ENCODE measurements at regions not wholly inside any gene's neighbourhood (a gene's known extent, or its start where the extent isn't known, plus 50 kb on each side); places are given as distances from the start of the nearest gene placed in this dataset.
"Not testable (repeated sequence)": the region's sequence is repeated elsewhere in the genome, so short reads cannot be mapped to it uniquely, and the experiment has no call there.

DNA sequence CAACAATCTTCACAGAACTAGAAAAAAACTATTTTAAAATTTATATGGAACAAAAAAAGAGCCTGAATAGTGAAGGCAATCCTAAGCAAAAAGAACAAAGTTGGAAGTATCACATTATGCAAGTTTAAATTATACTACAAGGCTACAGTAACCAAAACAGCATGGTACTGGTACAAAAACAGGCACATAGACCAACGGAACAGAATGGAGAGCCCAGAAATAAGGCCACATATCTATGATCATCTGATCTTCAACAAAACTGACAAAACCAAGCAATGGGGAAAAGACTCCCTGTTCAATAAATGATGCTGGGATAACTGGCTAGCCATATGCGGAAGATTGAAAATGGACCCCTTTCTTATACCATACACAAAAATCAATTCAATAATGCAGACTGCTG, 74.4 kb upstream of the RTN4 start:
- not testable (repeated sequence) for DNase-seq (ENCODE audit: low spot score)

DNA sequence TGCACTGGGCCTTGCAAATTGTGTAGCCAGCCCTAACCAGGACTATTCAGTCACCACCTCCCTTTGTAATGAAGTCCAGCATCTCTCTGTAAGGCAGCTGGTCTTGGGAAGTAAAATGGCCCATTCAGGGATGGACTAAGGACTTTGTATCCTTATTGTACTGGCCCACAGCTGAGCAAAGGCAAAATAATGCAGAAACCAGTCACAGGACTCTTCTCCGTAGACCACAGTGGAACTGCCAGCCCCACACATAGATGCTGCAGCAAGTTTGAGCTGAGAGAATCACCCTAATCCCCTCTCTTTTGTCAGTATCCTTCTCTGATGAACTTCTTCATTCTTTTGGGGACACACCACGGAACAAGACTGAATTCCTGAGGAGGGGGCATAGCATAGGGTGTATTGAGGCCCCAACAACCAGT, 73.6 kb upstream of the RTN4 start:
- DNase-seq (ENCODE audit: low spot score): no peak

DNA sequence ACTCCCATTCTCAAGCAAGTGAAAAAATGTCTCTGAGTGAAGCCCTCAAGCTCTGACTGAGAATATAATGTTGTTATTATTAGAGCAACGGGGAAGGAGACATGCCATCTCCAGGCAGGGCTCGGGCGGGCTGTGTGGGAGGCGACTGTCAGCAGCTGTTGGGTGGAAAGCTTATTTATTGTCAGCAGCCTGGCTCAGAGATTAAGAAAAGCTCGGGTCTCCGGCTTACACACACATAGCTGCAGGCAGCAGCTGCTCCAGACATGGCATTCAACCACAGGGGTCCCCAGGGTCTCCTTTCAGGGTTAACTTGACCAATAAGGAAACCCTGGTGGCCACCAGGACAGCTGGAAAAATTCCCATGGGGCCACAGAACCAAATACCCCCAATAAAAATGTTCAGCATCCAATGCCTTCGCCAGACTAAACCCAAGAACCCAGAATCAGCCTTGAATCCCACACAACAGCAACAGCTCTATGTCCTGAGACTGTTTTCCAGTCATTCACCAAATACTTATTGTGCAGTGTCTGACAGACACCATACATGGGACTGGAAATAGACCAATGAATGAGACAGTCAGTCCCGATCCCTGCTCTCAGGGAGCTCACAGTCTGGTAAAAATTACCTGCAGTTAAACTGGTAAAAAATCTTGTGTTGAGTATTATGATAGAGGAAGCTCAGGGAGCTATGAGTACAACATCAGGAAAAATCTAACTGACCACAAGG, 70.5 kb upstream of the RTN4 start:
- peak; percentile 62 for DNase-seq (ENCODE audit: low spot score)

DNA sequence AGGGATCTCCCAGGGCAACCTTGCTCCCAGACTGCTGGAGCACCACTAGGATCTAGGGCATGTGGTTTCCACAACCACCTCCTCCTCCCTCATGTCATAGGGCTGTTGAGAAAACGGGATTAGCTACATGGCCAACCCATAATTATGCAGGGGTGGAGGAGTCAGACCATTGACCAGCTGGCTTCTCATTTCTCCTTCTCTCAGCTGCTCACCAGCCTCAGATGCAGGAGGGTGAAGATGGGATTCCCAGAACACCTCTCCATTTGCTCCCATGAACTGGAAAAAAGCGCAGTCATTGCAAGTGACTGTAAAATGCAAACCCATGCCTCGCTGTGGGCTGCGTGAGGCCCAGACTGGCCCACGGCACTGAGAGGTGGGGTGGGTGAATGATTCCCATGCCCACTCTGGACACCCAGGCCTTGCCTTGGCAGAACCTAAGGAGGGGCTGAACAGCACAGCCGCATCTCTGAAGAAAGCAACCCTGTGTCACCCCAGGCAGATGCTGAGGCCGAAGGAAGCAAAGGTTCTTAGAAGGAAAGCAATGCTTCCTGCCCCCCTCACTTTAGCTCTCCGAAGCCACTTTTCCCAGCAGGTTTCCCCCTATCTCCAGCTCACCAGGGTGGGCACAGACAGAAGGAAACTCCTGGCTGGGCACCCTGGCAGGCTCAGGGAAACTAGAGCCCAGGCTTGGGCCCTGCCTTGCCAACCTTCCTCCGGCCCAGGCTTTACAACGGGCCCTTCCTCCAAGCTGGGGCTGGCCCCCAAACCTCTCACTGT, 69.6 kb upstream of the RTN4 start:
- no peak for DNase-seq (ENCODE audit: low spot score)

DNA sequence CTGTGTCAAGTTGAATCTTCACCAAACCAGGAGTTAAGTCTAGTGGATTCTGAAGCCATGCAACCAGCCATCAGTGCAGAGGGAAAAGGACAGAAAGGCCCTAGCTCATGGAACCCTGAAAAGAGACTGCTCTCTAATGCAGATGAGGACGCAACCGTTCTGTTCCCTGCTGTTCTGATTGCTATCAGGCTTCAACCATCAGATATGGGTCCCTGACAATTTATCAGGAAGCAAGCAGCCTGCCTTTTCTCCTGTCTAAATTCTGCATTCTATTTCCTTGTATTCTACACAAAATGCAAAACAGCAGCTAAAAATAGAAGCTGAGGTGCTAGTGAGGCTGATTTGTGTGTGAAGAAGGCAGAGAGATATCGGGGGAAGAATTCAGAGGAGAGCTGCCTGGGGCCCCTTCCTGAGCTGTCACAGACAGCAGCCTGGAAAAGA, 68.4 kb upstream of the RTN4 start:
- DNase-seq (ENCODE audit: low spot score): no peak

DNA sequence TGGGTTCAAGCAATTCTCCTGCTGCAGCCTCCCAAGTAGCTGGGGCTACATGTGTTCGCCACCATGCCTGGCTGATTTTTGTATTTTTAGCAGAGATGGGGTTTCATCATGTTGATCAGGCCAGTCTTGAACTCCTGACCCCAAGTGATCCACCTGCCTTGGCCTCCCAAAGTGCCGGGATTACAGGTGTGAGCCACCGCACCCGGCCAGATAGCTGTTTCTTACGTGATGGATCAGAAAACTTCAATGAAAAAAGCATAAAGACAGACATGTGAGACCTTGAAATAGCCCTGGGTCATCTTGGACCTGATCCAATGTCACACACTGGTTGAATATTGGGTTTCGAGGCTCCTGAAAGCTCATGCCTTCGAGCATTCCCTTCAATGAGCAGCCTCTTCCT, 66.7 kb upstream of the RTN4 start:
- DNase-seq (ENCODE audit: low spot score): no peak

DNA sequence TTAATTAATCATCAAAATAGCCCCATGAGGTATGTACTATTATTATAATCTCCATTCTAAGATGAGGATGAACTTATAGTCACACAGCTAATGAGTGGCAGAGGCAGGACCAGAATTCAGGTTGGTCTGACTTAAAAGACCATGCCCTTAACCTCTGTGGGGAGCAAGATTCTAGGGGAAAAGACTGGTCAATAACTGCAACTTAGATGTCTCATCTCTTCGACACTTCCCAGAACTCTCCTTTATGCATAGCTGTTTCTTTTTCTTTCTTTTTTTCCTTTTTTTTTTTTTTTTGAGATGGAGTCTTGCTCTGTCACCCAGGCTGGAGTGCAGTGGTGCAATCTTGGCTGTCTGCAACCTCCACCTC, 66.3 kb upstream of the RTN4 start:
- no peak for DNase-seq (ENCODE audit: low spot score)

DNA sequence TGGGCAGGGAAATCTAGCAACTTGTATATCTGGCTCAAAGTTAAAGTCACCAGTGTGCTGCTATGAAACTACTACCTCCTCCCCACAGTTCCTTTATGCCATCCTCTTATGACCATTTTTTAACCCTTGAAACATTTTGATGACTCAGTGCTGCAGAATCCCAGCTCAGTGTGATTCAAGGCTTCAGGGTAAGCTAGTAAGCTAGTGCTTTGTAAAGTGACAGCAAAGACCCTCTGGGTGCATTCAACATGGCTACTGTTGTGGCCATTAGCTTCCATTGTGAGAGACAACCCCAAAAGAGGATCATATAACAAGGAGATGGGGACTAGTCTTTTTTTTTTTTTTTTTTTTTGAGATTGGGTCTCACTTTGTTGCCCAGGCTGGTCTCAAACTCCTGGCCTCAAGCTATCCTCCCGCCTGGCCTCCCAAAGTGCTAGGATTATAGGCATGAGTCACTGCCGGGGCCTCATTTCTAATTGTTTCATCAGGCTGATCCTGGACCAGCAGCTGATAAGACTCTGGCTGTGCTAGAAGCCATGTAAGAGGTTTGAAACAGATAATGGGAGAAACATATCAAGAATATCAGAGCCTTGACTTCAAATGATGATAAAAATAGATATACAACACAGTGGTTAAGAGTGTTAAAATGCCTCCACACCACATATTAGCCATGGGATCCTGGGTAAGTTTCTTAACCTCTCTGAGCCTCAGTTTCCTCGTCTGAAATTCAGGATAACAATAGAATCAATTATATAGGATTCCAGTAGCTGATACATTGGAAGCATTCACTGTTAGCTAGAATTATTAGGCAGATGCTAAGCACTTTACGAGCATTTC, 65.7 kb upstream of the RTN4 start:
- no peak for DNase-seq (ENCODE audit: low spot score)

DNA sequence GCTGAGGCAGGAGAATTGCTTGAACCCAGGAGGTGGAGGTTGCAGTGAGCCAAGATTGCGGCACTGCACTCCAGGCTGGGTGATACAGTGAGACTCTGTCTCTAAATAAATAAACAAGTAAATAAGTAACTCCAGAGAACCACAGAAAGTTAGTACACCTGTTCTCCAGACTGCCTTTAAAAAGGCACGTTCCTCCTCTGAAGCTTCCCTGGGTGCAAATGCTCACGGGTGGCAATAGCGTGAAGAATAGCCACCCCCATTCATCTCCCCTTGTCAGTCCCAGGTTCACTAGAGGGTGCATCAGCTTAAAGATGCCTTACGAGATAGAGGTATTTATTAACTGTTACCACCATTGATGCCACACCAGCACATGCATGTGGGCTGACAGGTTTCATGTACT, 64.3 kb upstream of the RTN4 start:
- no peak for DNase-seq (ENCODE audit: low spot score)

DNA sequence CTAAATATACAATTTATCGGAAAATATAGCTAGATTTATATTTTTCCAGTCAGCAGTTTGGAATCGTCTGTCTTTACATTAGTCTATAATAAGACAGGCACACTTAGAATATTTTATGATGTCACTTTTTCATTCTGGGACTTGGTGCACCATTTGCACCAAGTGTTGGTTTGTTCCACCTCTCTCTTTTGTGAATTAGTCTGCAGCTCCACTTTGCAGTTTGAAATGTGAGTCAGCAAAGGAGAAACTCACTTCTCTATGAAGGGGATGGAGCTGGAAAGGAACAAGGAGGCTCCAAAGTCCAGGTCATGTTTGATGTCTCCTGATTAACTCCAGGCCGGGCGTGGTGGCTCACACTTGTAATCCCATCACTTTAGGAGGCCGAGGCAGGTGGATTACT, 63.8 kb upstream of the RTN4 start:
- DNase-seq (ENCODE audit: low spot score): no peak

DNA sequence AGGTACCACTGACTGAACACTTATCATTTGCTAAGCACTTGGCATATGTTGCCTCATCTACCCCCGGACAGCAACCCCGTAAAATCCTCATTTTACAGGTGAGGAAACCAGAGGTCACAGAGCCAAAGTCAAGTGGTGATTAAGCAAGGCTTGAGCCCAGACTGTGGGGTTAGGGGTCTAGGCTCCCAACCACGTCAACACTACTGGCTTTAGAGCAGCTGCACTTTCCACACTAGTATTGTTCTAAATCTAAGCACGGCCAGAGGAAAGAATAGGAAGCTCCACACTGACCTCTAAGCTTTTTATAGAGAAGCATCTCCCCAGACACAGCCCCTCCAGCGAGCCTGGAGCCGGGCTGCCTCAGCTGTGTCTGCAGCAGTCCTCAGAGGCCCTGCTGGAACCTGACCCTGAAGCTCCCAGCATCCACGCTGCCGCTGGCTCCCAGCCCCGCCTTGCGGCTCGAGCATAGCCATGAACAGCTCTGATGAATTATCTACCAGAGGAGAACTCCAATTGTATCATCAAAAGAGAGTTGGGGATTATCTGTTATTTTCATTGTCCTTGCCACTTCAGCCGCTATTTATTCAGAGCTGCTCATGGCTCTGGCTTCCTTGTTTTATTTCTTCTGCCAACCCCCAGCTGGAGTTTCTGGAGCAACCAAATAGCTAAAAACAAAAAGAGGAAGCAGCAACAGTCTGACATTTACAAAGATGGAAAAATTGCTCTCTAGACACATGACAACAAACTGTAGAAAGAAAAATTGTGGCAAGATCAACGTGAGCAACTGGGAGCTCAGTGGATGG, 62.2 kb upstream of the RTN4 start:
- DNase-seq (ENCODE audit: low spot score): no peak

DNA sequence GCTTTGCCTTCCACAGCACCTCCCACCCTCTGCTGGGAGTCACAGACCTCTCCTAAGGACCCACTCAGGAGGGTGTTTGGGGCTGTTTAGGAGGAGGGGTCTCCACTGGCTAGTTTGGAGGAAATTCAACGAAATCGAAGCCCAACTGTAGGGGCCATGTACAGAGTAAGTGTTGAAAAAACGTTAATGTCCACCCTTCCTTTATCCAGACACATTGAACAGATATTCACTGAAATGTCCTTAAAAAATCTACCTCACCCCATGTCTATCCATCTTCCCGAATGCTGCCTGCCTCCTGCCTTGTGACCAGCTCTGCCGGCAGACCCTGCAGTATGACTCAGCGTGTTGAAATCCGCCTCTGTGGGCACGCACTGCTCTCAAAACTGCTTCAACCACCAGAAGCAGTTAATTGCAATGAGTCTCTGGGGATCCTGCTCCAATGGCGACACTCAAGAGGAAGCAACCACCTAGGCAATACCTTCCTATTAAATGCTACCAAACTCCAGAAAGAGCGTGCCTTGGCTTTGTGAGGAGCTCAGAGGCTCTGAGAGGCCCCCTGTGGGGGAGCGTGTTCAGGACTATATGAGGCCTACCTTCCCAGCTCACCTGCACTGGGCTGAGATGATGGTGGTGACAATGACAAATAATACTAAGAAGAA, 61.4 kb upstream of the RTN4 start:
- DNase-seq (ENCODE audit: low spot score): peak; percentile 50

DNA sequence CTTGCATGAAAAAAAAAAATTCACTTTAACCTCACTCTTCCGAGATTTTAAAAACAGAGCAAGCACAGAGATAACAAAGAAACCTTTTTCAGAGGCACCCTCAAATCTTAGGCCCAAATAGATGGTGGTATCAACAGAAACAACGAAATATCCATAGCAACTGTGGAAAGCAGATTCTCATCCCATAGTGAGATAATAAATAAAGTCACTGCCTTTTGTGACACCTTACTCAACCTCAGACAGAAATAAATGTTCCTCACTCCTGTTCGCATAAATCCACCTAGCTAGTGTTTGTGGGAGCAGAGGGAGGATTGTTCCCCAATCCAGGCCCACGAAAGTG, 60.9 kb upstream of the RTN4 start:
- no peak for DNase-seq (ENCODE audit: low spot score)

DNA sequence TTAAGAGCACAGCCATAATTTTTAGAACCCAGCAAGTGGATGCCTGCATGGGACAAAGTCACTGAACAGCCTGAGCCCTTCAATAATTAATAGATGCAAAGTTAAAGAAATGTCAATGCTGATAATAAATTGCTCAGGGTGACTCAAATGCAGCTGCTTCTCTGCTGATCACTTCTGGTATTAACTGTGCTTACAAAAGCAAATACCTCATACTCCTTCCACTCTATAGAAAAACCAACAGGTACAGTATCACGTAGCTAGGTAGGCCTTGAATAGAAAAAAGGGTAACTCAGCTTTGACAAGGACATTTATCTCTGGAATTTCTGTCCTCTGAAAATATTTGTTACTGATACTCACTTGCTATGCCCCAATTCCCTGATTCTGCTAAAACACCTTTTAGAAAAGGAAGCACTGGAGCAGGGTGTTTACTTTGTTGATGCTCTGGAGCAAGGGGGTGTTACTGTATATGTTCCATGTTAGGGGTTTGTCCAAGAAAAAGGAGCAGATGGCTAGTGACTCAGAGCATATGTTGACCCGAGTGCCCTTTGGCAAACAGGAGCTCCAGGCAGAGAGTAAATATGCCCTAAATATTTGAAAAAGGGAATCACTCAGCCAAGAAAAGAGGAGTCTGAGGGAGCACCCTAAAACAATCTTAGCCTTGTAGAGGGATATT, 59.1 kb upstream of the RTN4 start:
- no peak for DNase-seq (ENCODE audit: low spot score)

DNA sequence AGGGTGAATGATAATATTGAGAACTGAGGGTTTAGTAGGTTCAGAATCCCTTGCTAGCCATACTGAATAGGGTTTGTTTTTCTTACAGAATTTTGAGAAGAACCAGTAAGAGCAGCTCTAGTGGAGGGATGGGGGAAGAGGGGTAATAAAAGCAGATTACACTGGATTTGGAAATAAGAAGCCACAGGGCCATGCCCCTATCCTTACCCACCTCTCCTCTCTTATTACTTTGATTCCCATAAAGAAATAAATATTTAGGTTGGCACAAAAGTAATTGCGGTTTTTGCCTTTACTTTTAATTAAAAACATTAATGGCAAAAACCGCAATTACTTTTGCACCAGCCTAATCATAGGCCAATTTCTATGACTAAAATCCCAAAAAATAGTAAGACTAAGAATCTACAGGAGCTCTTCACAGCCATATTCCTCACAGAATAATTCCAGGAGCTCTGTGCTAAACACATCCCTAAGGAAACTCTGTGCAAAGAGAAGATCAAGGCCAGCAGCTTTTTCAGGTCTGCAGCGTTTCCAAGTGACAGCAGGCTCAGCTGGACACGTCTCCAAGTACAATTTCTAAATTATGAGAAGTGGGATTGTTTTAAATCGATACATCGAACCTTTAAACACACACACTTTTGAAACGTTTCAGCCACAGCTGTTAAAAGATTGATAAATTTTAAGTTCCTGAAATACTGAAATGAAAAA, 58.4 kb upstream of the RTN4 start:
- DNase-seq (ENCODE audit: low spot score): no peak

DNA sequence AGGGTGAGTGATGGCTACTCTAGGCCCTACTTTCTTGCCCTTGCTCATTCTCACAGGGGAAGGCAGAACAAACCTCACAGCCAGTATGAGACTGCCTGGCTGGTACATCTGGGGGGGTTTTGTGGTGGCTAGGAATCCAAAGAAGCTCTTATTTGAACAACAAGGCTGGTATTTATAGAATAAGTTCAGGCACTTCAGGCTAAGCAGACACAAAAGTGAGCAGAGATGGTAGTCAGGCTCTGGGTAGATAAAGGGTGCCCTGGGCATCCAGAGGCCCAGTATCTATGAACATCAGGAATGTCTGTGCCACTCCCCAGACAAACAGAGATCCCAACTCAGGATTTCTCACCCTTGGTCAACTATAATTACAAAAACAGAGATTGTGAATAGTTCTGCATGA, 57.2 kb upstream of the RTN4 start:
- no peak for DNase-seq (ENCODE audit: low spot score)

DNA sequence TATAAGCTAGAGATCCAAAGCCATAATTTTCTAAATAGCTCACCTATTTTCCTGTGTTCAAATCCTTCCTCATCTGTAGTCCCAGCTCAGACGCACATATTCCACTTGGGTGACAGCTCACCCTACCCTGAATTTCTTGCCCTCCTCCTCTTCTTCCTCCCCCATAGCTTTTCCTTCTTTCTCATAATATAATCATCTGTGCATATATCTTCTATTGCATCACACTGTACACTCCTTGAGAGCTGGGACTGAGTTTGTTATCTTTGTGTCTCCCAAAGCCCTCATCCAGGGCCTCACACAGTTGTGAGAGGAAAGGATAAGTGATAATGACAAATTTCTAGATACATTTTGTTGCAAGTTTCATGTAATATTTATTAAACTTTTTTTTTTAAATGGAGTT, 55.9 kb upstream of the RTN4 start:
- no peak for DNase-seq (ENCODE audit: low spot score)

DNA sequence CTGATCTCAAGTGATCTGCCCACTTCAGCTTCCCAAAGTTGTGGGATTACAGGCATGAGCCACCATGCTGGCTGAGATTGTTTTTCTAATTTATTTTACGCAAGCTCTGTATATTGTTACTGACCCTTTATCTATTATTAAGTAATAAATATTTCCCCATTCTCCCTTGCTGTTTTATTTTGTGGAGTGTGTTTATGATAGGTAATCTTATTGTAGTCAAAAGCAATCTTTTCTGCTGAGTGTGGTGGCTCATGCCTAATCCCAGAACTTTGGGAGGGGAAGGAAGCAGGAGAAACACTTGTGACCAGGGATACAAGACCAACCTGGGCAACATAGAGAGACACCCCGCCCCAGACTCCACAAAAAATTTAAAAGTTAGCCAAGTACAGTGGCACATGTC, 55.2 kb upstream of the RTN4 start:
- DNase-seq (ENCODE audit: low spot score): no peak

DNA sequence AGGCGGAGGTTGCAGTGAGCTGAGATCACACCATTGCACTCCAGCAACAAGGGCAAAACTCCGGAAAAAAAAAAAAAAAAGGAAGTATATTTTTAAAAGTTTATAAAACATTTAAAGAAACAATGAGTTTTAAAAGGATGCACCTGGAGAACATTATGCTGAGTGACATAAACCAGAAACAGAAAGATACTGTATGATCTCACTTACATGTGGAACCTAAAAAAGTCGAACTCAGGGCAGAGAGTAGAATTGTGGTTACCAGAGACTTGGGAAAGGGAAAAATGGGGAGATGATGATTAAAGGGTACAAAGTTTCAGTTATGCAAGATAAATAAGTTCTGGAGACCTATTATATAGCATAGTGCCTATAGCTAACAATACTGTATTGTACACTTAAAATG, 52.8 kb upstream of the RTN4 start:
- DNase-seq (ENCODE audit: low spot score): no peak

DNA sequence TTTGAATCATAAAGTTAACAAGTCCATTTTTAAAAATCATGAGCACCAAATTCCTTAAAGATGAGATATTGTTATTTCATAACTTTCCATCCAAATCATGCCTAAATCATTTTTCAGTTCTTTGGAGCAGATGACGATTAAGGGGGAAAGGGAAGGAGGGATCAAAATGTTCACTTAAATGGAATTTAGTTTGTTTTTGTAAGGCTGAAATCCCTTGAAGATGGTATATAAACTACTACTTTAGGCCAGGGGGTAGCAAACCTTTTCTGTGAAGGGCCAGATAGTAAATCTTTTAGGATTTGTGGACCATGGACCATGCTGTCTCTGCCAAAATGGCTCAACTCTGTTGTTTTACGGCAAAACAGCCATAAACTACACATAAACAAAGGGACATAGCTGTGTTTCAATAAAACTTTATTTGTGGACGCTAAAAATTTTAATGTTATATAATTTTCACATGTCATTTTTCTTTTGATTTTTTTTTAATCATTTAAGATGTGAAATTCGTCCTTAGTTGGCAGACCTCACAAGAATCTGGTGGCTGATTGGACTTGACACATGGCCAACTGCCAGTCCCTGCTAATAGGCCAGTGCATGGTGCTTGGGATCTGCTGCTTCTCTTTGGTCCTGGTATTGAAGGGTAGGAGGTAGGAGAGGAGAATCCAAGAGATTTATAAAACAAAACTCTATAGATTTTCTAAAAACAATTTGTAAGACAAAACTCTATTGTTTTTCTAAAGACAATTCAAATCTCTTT, 52.0 kb upstream of the RTN4 start:
- no peak for DNase-seq (ENCODE audit: low spot score)

All from hematopoietic multipotent progenitor cell treated with erythropoietin and hydrocortisone succinate and interleukin-3 and kit ligand, for 15 days (in vitro differentiated cells).